ENCODE measurements at regions not wholly inside any gene's neighbourhood (a gene's known extent, or its start where the extent isn't known, plus 50 kb on each side); places are given as distances from the start of the nearest gene placed in this dataset.

DNA sequence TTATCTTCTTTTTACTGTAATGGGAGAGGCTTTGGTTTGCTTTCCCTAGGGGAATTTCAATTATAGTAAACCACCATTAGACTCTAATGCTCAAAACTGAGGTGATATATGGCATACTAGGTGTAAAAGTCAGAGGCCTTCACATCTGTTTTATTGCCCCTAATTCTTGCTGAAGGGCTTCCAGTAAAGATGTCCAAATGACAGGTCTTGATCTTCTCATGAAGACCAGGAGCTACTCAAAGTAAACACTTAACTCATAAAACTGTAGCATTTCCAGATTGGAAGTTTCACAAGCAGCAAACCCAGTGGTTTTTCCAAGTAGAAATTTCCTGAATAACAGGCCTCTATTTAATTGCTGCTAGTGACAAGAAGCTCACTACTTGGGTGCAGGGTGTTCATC, 286.8 kb downstream of the RBM43 start:
- TF ChIP-seq, protein P1, sequence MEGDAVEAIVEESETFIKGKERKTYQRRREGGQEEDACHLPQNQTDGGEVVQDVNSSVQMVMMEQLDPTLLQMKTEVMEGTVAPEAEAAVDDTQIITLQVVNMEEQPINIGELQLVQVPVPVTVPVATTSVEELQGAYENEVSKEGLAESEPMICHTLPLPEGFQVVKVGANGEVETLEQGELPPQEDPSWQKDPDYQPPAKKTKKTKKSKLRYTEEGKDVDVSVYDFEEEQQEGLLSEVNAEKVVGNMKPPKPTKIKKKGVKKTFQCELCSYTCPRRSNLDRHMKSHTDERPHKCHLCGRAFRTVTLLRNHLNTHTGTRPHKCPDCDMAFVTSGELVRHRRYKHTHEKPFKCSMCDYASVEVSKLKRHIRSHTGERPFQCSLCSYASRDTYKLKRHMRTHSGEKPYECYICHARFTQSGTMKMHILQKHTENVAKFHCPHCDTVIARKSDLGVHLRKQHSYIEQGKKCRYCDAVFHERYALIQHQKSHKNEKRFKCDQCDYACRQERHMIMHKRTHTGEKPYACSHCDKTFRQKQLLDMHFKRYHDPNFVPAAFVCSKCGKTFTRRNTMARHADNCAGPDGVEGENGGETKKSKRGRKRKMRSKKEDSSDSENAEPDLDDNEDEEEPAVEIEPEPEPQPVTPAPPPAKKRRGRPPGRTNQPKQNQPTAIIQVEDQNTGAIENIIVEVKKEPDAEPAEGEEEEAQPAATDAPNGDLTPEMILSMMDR (IDR thresholded peaks at IDR 0.05; ENCODE audit: insufficient read depth, low read length) = no peak
- TF ChIP-seq SPI1 (IDR thresholded peaks at IDR 0.05; ENCODE audit: borderline replicate concordance, low read depth) (no peak), REST (IDR thresholded peaks at IDR 0.05; ENCODE audit: insufficient replicate concordance, low read depth) (no peak), POLR2AphosphoS5 (IDR thresholded peaks at IDR 0.05; ENCODE audit: low read depth) (no peak)
